GM12892 (cell line): ENCODE measurements at regions not wholly inside any gene's neighbourhood (a gene's known extent, or its start where the extent isn't known, plus 50 kb on each side); places are given as distances from the start of the nearest gene placed in this dataset.

ENCODE experiments used
- POLR2A ChIP-seq: IDR thresholded peaks from 2 replicates; pipeline ENCODE4 v1.6.1; 2011; ENCODE audit warnings: low read depth, low read length, control low read depth
- POLR2AphosphoS5 ChIP-seq: IDR thresholded peaks from 2 replicates; pipeline ENCODE4 v1.6.1; 2011; ENCODE audit warnings: low read depth, low read length, control low read depth
- TAF1 ChIP-seq: IDR thresholded peaks from 2 replicates; pipeline ENCODE4 v1.6.1; 2011; ENCODE audit warnings: low read depth, mild to moderate bottlenecking, control low read depth, low read length, borderline replicate concordance

GRCh38 chr5:63768221-63768620 is 194.0 kb downstream of the HTR1A start:
- no peak for TF ChIP-seq POLR2A
- TF ChIP-seq TAF1: no peak
- TF ChIP-seq POLR2AphosphoS5: no peak
